AG04450 (cell line): ENCODE measurements at regions not wholly inside any gene's neighbourhood (a gene's known extent, or its start where the extent isn't known, plus 50 kb on each side); places are given as distances from the start of the nearest gene placed in this dataset.

Experiments
- CTCF ChIA-PET: fragments of 300-600, 350-600 bp; formaldehyde crosslinking; extraction: SDS; loops from one replicate; lab custom pipeline; 2022; ENCODE audit warnings: antibody characterized with exemption, inconsistent platforms; lab: Charles Lee
- POLR2A ChIA-PET: fragments of 350-600 bp; formaldehyde crosslinking; extraction: SDS; loops from one replicate; lab custom pipeline; 2021; ENCODE audit warnings: antibody characterized with exemption, inconsistent platforms; lab: Yijun Ruan, JAX
- DNase-seq: peaks from one replicate; pipeline ENCODE4 v3.0.0-alpha.2; 2011; ENCODE audit warnings: low read depth, low spot score
- H3K27ac ChIP-seq: one replicate; pipeline ENCODE4 v1.5.1; 2012; ENCODE audit warnings: low read depth, low read length, control low read depth
- H3K27me3 ChIP-seq: one replicate; pipeline ENCODE4 v1.6.0; 2012; ENCODE audit warnings: low read length; ENCODE audit not compliant: control insufficient read depth, insufficient read depth
- H3K4me3 ChIP-seq: 2 replicates; pipeline ENCODE4 v1.5.1; 2011; ENCODE audit warnings: mild to moderate bottlenecking, low read depth, low read length, control low read depth
- H3K9me3 ChIP-seq: 2 replicates; pipeline ENCODE4 v1.5.1; 2012; ENCODE audit warnings: low read length; ENCODE audit not compliant: control insufficient read depth, insufficient read depth
- CTCF ChIP-seq: IDR thresholded peaks from 2 replicates; pipeline ENCODE4 v1.5.1; 2011; ENCODE audit warnings: low read depth, low read length, control low read depth, inconsistent platforms

GRCh38 chr13:80716610-80717081, 375.7 kb upstream of the SPRY2 start:
- POLR2A ChIA-PET, result no interaction called here
- CTCF ChIA-PET, result no interaction called here
- no peak for DNase-seq

DNA sequence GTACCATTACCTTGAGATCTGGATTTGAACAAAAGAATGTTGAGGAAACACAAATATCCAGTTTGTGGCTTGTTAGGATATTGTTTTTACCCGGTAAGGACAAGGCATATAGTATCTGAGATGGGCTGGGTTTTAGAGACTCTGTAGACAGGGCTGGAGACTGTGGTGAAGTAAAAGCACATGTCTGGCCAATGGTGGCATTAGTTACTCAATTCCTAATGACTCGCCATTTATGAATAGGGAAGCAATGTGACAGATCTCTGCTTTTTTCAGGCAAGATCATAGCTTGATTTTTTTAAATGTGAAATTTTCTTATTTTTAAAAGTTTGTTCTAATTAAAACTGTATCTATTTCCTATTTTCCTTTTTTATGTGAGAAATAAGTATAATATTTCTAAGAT, 371.1 kb upstream of the SPRY2 start:
- no peak overlapping the region for H3K4me3 ChIP-seq
- no peak for TF ChIP-seq CTCF
- no peaks in the 10 kb centered on the region for H3K27me3 ChIP-seq
- H3K27ac ChIP-seq, result no peak overlapping the region
- CTCF ChIA-PET, result no interaction called here
- POLR2A ChIA-PET, result no interaction called here
- no peak for DNase-seq
- peaks cover 7% of the 10 kb centered on the region for H3K9me3 ChIP-seq

More at GRCh38 chr13:80716610-80717081, 375.7 kb upstream of the SPRY2 start:
- Histone ChIP-seq H3K4me3 (no peak overlapping the region), H3K27me3 (no peaks in the 10 kb centered on the region), H3K27ac (no peak overlapping the region), H3K9me3 (no peaks in the 10 kb centered on the region)
- no peak for TF ChIP-seq CTCF

GRCh38 chr13:80708791-80709190, 367.9 kb upstream of the SPRY2 start:
- Histone ChIP-seq H3K27ac (no peak overlapping the region), H3K4me3 (no peak overlapping the region), H3K9me3 (peaks cover 35% of the 10 kb centered on the region), H3K27me3 (no peaks in the 10 kb centered on the region)
- DNase-seq, result no peak
- POLR2A ChIA-PET, result no interaction called here
- CTCF ChIA-PET, result no interaction called here
- no peak for TF ChIP-seq CTCF

- no peak overlapping the region for H3K4me3 ChIP-seq
- TF ChIP-seq CTCF, result no peak
- H3K27ac ChIP-seq, result no peak overlapping the region
- no peaks in the 10 kb centered on the region for H3K27me3 ChIP-seq
- ChIA-PET CTCF (no interaction called here), POLR2A (no interaction called here)
- no peak for DNase-seq
- H3K9me3 ChIP-seq, result peaks cover 35% of the 10 kb centered on the region
Measured at GRCh38 chr13:80707000-80707983, 366.4 kb upstream of the SPRY2 start.

- POLR2A ChIA-PET, result no interaction called here
- CTCF ChIA-PET, result no interaction called here
- no peaks in the 10 kb centered on the region for H3K27me3 ChIP-seq
Measured at GRCh38 chr13:80706164-80706471, 365.2 kb upstream of the SPRY2 start.

More at GRCh38 chr13:80706164-80706471, 365.2 kb upstream of the SPRY2 start:
- no peak overlapping the region for H3K4me3 ChIP-seq
- peaks cover 35% of the 10 kb centered on the region for H3K9me3 ChIP-seq
- H3K27ac ChIP-seq, result no peak overlapping the region
- DNase-seq, result no peak
- no peak for TF ChIP-seq CTCF
